Hepatocyte (in vitro differentiated cells): ENCODE measurements at regions not wholly inside any gene's neighbourhood (a gene's known extent, or its start where the extent isn't known, plus 50 kb on each side); places are given as distances from the start of the nearest gene placed in this dataset.

Experiments used
- EZH2 ChIP-seq: fragments of 200-600 bp; sonication (generic); IDR thresholded peaks from 2 replicates; pipeline ENCODE4 v1.6.1; 2016; ENCODE audit warnings: antibody characterized with exemption, mild to moderate bottlenecking, borderline replicate concordance
- EZH2phosphoT487 ChIP-seq: fragments of 200-600 bp; sonication (generic); IDR thresholded peaks from one replicate; pipeline ENCODE4 v1.6.1; 2018; ENCODE audit warnings: antibody characterized with exemption, mild to moderate bottlenecking, low read depth, moderate library complexity; ENCODE audit not compliant: unreplicated experiment, severe bottlenecking
- TF ChIP-seq, protein P1 (sequence below): fragments of 200-600 bp; sonication (generic); IDR thresholded peaks from 2 replicates; pipeline ENCODE4 v1.5.1; 2016; ENCODE audit warnings: antibody characterized with exemption, mild to moderate bottlenecking; ENCODE audit not compliant: poor library complexity

GRCh38 chr15:46322753-46323152, 687.9 kb downstream of the SQOR start:
- TF ChIP-seq EZH2phosphoT487 = no peak
- no peak for TF ChIP-seq EZH2
- TF ChIP-seq, protein P1, sequence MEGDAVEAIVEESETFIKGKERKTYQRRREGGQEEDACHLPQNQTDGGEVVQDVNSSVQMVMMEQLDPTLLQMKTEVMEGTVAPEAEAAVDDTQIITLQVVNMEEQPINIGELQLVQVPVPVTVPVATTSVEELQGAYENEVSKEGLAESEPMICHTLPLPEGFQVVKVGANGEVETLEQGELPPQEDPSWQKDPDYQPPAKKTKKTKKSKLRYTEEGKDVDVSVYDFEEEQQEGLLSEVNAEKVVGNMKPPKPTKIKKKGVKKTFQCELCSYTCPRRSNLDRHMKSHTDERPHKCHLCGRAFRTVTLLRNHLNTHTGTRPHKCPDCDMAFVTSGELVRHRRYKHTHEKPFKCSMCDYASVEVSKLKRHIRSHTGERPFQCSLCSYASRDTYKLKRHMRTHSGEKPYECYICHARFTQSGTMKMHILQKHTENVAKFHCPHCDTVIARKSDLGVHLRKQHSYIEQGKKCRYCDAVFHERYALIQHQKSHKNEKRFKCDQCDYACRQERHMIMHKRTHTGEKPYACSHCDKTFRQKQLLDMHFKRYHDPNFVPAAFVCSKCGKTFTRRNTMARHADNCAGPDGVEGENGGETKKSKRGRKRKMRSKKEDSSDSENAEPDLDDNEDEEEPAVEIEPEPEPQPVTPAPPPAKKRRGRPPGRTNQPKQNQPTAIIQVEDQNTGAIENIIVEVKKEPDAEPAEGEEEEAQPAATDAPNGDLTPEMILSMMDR = no peak
